IMR-90 (cell line): ENCODE measurements at regions not wholly inside any gene's neighbourhood (a gene's known extent, or its start where the extent isn't known, plus 50 kb on each side); places are given as distances from the start of the nearest gene placed in this dataset.

Source experiments
- BHLHE40 ChIP-seq: fragments of 150-350 bp; IDR thresholded peaks from 2 replicates; pipeline ENCODE4 v1.6.1; 2016; ENCODE audit warnings: mild to moderate bottlenecking, low read depth, low read length
- CHD1 ChIP-seq: IDR thresholded peaks from 2 replicates; pipeline ENCODE4 v1.6.1; 2012; ENCODE audit warnings: low read depth, low read length, improper control_type of control experiment
- FOS ChIP-seq: fragments of 150-350 bp; IDR thresholded peaks from 2 replicates; pipeline ENCODE4 v1.6.1; 2016; ENCODE audit warnings: low read depth, low read length
- MAFK ChIP-seq: IDR thresholded peaks from 2 replicates; pipeline ENCODE4 v1.6.1; 2012; ENCODE audit warnings: low read depth, low read length, improper control_type of control experiment
- MAZ ChIP-seq: IDR thresholded peaks from 2 replicates; pipeline ENCODE4 v1.6.1; 2012; ENCODE audit warnings: low read depth, mild to moderate bottlenecking, low read length, improper control_type of control experiment, moderate library complexity, borderline replicate concordance
- POLR2A ChIP-seq: IDR thresholded peaks from 2 replicates; pipeline ENCODE4 v1.6.1; 2012; ENCODE audit warnings: mild to moderate bottlenecking, low read depth, low read length
- RAD21 ChIP-seq: IDR thresholded peaks from 2 replicates; pipeline ENCODE4 v1.6.1; 2012; ENCODE audit warnings: low read length, improper control_type of control experiment
- RCOR1 ChIP-seq: IDR thresholded peaks from 2 replicates; pipeline ENCODE4 v1.6.1; 2012; ENCODE audit warnings: mild to moderate bottlenecking, low read length, improper control_type of control experiment; ENCODE audit not compliant: insufficient replicate concordance
- RFX5 ChIP-seq: IDR thresholded peaks from 2 replicates; pipeline ENCODE4 v1.8.0; 2012; ENCODE audit warnings: low read depth, mild to moderate bottlenecking, low read length, moderate library complexity
- SMC3 ChIP-seq: fragments of 150-350 bp; IDR thresholded peaks from 2 replicates; pipeline ENCODE4 v1.6.1; 2016; ENCODE audit warnings: low read depth, mild to moderate bottlenecking, antibody characterized with exemption, low read length, moderate library complexity
- TF ChIP-seq, protein P1 (sequence below): conservative IDR thresholded peaks from 2 replicates; pipeline ENCODE4 v1.5.1; 2012; ENCODE audit warnings: mild to moderate bottlenecking, low read depth, low read length, improper control_type of control experiment
- TF ChIP-seq, protein P2 (sequence below): fragments of 150-350 bp; IDR thresholded peaks from 2 replicates; pipeline ENCODE4 v1.6.1; 2017; ENCODE audit warnings: mild to moderate bottlenecking, antibody characterized with exemption, low read length, low read depth

DNA sequence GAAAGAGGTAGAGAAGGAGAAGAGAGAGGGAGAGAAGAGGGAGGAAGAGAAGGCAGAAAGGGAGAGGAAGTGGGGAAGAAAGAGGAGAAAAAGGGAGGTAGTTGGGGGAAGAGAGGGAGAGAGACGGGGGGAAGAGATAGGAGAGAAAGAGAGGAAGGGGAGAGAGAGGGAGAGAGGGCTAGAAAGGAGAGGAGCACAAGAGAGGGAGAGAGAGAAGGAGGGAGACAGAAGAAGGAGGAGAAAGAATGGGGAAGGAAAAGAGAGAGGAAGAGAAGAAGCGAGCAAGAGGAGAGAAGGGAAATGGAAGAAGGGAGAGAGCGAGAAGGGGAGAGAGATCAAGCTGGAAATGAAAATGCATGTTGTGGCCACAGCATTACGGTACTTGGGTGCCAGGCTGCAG is 1368.4 kb upstream of the TMEM132C start:
- TF ChIP-seq POLR2A: no peak
- TF ChIP-seq SMC3: no peak
- no peak for TF ChIP-seq RFX5
- TF ChIP-seq FOS: no peak
- TF ChIP-seq, protein P1, sequence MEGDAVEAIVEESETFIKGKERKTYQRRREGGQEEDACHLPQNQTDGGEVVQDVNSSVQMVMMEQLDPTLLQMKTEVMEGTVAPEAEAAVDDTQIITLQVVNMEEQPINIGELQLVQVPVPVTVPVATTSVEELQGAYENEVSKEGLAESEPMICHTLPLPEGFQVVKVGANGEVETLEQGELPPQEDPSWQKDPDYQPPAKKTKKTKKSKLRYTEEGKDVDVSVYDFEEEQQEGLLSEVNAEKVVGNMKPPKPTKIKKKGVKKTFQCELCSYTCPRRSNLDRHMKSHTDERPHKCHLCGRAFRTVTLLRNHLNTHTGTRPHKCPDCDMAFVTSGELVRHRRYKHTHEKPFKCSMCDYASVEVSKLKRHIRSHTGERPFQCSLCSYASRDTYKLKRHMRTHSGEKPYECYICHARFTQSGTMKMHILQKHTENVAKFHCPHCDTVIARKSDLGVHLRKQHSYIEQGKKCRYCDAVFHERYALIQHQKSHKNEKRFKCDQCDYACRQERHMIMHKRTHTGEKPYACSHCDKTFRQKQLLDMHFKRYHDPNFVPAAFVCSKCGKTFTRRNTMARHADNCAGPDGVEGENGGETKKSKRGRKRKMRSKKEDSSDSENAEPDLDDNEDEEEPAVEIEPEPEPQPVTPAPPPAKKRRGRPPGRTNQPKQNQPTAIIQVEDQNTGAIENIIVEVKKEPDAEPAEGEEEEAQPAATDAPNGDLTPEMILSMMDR: no peak
- TF ChIP-seq CHD1: no peak
- no peak for TF ChIP-seq RCOR1
- TF ChIP-seq, protein P2, sequence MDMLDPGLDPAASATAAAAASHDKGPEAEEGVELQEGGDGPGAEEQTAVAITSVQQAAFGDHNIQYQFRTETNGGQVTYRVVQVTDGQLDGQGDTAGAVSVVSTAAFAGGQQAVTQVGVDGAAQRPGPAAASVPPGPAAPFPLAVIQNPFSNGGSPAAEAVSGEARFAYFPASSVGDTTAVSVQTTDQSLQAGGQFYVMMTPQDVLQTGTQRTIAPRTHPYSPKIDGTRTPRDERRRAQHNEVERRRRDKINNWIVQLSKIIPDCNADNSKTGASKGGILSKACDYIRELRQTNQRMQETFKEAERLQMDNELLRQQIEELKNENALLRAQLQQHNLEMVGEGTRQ: no peak
- no peak for TF ChIP-seq MAZ
- TF ChIP-seq MAFK: no peak
- TF ChIP-seq RAD21: no peak
- no peak for TF ChIP-seq BHLHE40
